GM12892 (cell line): ENCODE measurements at regions not wholly inside any gene's neighbourhood (a gene's known extent, or its start where the extent isn't known, plus 50 kb on each side); places are given as distances from the start of the nearest gene placed in this dataset.

Experiments
- POLR2A ChIP-seq: IDR thresholded peaks from 2 replicates; pipeline ENCODE4 v1.6.1; 2011; ENCODE audit warnings: low read depth, low read length, control low read depth
- POLR2AphosphoS5 ChIP-seq: IDR thresholded peaks from 2 replicates; pipeline ENCODE4 v1.6.1; 2011; ENCODE audit warnings: low read depth, low read length, control low read depth

DNA sequence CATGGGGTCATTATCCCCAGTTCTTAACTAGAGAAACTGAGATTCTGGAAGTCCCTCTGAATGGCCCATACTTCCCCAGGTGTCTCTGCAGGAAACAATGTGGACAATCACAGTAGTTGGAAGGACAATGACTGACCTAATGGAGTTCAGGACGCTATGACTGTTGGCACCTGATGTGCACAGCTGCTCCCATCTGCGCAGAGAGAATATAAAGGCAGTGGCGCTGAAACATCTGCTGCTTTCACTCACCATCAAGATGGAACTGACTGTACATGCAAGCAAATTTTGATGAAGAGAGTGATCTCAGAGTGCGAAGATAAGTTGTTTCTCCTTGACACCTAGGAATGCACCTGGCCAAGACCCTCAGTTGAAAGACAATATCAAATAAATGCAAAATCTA, 395.7 kb upstream of the ASIC2 start:
- TF ChIP-seq POLR2A (no peak), POLR2AphosphoS5 (no peak)
